B cell (primary cell): ENCODE measurements at regions not wholly inside any gene's neighbourhood (a gene's known extent, or its start where the extent isn't known, plus 50 kb on each side); places are given as distances from the start of the nearest gene placed in this dataset.

ENCODE experiments used
- ATAC-seq: fragments of 200-7000 bp; cut with Tn5 transposase; one replicate; pipeline ENCODE4 v1.10.0; 2021; ENCODE audit warnings: low read depth, mild to moderate bottlenecking, moderate number of reproducible peaks, moderate library complexity
- CTCF ChIA-PET: fragments of 350-600 bp; sonication (Branson Sonifier 250); formaldehyde crosslinking; loops from one replicate; lab custom pipeline; 2021; ENCODE audit warnings: antibody characterized with exemption, inconsistent platforms; lab: Charles Lee
- POLR2A ChIA-PET: fragments of 350-600 bp; sonication (Branson Sonifier 250); formaldehyde crosslinking; loops from one replicate; lab custom pipeline; 2021; ENCODE audit warnings: antibody characterized with exemption; lab: Charles Lee
- DNase-seq: peaks from one replicate; pipeline ENCODE4 v3.0.0; 2013
- H2AFZ ChIP-seq: 2 replicates; pipeline ENCODE4 v1.6.1; 2012; ENCODE audit warnings: mild to moderate bottlenecking, low read depth, low read length; ENCODE audit not compliant: insufficient read depth, poor library complexity, severe bottlenecking
- H3K27ac ChIP-seq, 2 donors: 1 replicate in 1 of 2; 2 replicates in 1 of 2; pipeline ENCODE4 v1.5.1; 2012 to 2013; ENCODE audit warnings: low read length in 2 of 2, mild to moderate bottlenecking in 2 of 2, moderate library complexity in 1 of 2
- H3K27me3 ChIP-seq, 4 experiments: fragments of 200-600 bp in 1 of 4; sonication (generic) in 1 of 4; replicated peaks in 1 of 4; 1 replicate in 2 of 4; 2 replicates in 2 of 4; pipeline versions ENCODE4 v1.6.1 to v1.7.0; 2013 to 2016; ENCODE audit warnings: low read length in 3 of 4, mild to moderate bottlenecking in 2 of 4, mixed read lengths in 1 of 4, moderate library complexity in 1 of 4; ENCODE audit not compliant: insufficient read depth in 4 of 4, control insufficient read depth in 3 of 4; ENCODE audit errors: control extremely low read depth in 1 of 4
- H3K36me3 ChIP-seq, 2 experiments: replicated peaks in 1 of 2; 1 replicate in 1 of 2; 2 replicates in 1 of 2; pipeline versions ENCODE4 v1.6.1 to v1.7.1; 2013; ENCODE audit warnings: low read length in 1 of 2; ENCODE audit not compliant: insufficient read depth in 2 of 2, control insufficient read depth in 1 of 2; ENCODE audit errors: control extremely low read depth in 1 of 2, extremely low read depth in 1 of 2
- H3K4me1 ChIP-seq, 2 donors: fragments of 200-600 bp in 1 of 2; sonication (generic) in 1 of 2; 1 replicate in 1 of 2; 2 replicates in 1 of 2; pipeline versions ENCODE4 v1.5.1 to v1.6.1; 2013 to 2017; ENCODE audit warnings: low read length in 2 of 2; ENCODE audit not compliant: control insufficient read depth in 2 of 2, insufficient read depth in 2 of 2
- H3K4me2 ChIP-seq: replicated peaks from 2 replicates; pipeline ENCODE3; 2012; ENCODE audit warnings: mild to moderate bottlenecking, low read depth, low read length; ENCODE audit not compliant: poor library complexity, severe bottlenecking
- H3K4me3 ChIP-seq, 5 experiments: fragments of 200-600 bp in 1 of 5; sonication (generic) in 1 of 5; 1 replicate in 3 of 5; 2 replicates in 2 of 5; pipeline versions ENCODE4 v1.5.1 to v1.7.0; 2011 to 2016; ENCODE audit warnings: low read length in 4 of 5, mild to moderate bottlenecking in 4 of 5, low read depth in 2 of 5, control low read depth in 1 of 5, moderate library complexity in 1 of 5; ENCODE audit not compliant: insufficient read depth in 1 of 5; ENCODE audit errors: control extremely low read depth in 1 of 5, extremely low read depth in 1 of 5
- H3K79me2 ChIP-seq: fragments of 200-600 bp; sonication (generic); one replicate; pipeline ENCODE4 v1.6.0; 2016; ENCODE audit warnings: low read length; ENCODE audit not compliant: control insufficient read depth, insufficient read depth
- H3K9ac ChIP-seq: fragments of 200-600 bp; sonication (generic); 2 replicates; pipeline ENCODE4 v1.6.1; 2017; ENCODE audit warnings: mild to moderate bottlenecking, low read length, moderate library complexity
- H3K9me3 ChIP-seq, 3 donors: one replicate each; pipeline versions ENCODE4 v1.6.1 to v1.7.1; 2013; ENCODE audit warnings: low read length in 2 of 3; ENCODE audit not compliant: control insufficient read depth in 2 of 3, insufficient read depth in 1 of 3; ENCODE audit errors: control extremely low read depth in 1 of 3
- H4K20me1 ChIP-seq: 2 replicates; pipeline ENCODE4 v1.6.0; 2012; ENCODE audit warnings: mild to moderate bottlenecking, low read length; ENCODE audit not compliant: insufficient read depth, control insufficient read depth, poor library complexity, severe bottlenecking
- H3K27ac Mint-ChIP-seq: one replicate; pipeline ENCODE4 v1.8.0; 2021; ENCODE audit warnings: mixed read lengths
- H3K27me3 Mint-ChIP-seq: one replicate; pipeline ENCODE4 v1.8.0; 2021; ENCODE audit warnings: mixed read lengths
- H3K4me1 Mint-ChIP-seq: one replicate; pipeline ENCODE4 v1.8.0; 2021; ENCODE audit warnings: mixed read lengths
- H3K4me3 Mint-ChIP-seq: one replicate; pipeline ENCODE4 v1.8.0; 2021; ENCODE audit warnings: mixed read lengths
- H3K9me3 Mint-ChIP-seq: one replicate; pipeline ENCODE4 v1.8.0; 2022; ENCODE audit warnings: mixed read lengths; ENCODE audit not compliant: insufficient read depth
- EZH2 ChIP-seq: IDR thresholded peaks from 2 replicates; pipeline ENCODE4 v1.6.1; 2012; ENCODE audit warnings: borderline replicate concordance, low read depth, mild to moderate bottlenecking, moderate library complexity, low read length; ENCODE audit not compliant: insufficient read depth, poor library complexity, severe bottlenecking
- WGBS: methylation state at CpG from one replicate; pipeline ENCODE4 v1.1.5; 2013; ENCODE audit warnings: missing lambda C conversion rate; ENCODE audit not compliant: insufficient coverage; 5-methylcytosine and 5-hydroxymethylcytosine counted together
- intact Hi-C: fragments of 100-400 bp; cut with micrococcal nuclease; formaldehyde crosslinking; loops from one replicate; pipeline ENCODE4 v1.10.0; 2022
- TF ChIP-seq, protein P1 (sequence below): fragments of 200-600 bp; IDR thresholded peaks from one replicate; pipeline ENCODE4 v1.8.0; 2022; ENCODE audit warnings: antibody characterized with exemption, mild to moderate bottlenecking

DNA sequence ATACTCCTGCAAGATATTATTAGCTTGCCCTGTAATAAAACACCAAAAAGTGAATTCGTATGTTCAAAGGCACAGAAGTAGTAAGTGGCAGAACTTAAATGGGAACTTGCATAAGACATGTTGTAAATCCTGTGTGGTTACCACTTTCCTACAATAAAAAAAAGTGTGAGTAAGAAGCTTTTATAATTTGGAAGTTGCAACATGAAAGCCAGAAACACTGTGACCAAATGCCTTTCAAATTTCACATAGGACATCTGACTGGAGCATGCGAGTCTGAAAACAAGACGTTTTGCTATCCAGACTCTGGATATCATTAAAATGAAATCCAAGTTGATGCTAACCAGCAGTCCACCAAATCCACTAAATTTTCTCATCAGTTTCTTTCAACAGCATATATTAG, 886.2 kb upstream of the NRXN1 start:
- ATAC-seq (no peak), DNase-seq (no peak)
- no peak for TF ChIP-seq EZH2
- TF ChIP-seq, protein P1, sequence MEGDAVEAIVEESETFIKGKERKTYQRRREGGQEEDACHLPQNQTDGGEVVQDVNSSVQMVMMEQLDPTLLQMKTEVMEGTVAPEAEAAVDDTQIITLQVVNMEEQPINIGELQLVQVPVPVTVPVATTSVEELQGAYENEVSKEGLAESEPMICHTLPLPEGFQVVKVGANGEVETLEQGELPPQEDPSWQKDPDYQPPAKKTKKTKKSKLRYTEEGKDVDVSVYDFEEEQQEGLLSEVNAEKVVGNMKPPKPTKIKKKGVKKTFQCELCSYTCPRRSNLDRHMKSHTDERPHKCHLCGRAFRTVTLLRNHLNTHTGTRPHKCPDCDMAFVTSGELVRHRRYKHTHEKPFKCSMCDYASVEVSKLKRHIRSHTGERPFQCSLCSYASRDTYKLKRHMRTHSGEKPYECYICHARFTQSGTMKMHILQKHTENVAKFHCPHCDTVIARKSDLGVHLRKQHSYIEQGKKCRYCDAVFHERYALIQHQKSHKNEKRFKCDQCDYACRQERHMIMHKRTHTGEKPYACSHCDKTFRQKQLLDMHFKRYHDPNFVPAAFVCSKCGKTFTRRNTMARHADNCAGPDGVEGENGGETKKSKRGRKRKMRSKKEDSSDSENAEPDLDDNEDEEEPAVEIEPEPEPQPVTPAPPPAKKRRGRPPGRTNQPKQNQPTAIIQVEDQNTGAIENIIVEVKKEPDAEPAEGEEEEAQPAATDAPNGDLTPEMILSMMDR = no peak
- no peaks in the 10 kb centered on the region for H3K79me2 ChIP-seq
- no peaks in the 10 kb centered on the region for H3K4me1 Mint-ChIP-seq
- no peaks in the 10 kb centered on the region for H3K27me3 ChIP-seq
- no peak overlapping the region for H3K27ac Mint-ChIP-seq
- no peak overlapping the region for H3K4me2 ChIP-seq
- no CpG with 5 or more reads among the region's 3 CpGs for WGBS
- intact Hi-C loops = no loop called here
- CTCF ChIA-PET = no interaction called here
- POLR2A ChIA-PET = no interaction called here
- H3K9me3 Mint-ChIP-seq = peaks cover 11% of the 10 kb centered on the region
- H3K4me1 ChIP-seq = no peaks in the 10 kb centered on the region
- H2AFZ ChIP-seq = no peak overlapping the region
- no peak overlapping the region for H3K4me3 ChIP-seq
- no peak overlapping the region for H3K27ac ChIP-seq
- H3K27me3 Mint-ChIP-seq = no peaks in the 10 kb centered on the region
- H3K9me3 ChIP-seq = peaks cover 0 to 1% (median under 1%) of the 10 kb centered on the region in 3 donors
- no peak overlapping the region for H3K4me3 Mint-ChIP-seq
- H3K36me3 ChIP-seq = no peaks in the 10 kb centered on the region
- H3K9ac ChIP-seq = no peak overlapping the region
- no peaks in the 10 kb centered on the region for H4K20me1 ChIP-seq

DNA sequence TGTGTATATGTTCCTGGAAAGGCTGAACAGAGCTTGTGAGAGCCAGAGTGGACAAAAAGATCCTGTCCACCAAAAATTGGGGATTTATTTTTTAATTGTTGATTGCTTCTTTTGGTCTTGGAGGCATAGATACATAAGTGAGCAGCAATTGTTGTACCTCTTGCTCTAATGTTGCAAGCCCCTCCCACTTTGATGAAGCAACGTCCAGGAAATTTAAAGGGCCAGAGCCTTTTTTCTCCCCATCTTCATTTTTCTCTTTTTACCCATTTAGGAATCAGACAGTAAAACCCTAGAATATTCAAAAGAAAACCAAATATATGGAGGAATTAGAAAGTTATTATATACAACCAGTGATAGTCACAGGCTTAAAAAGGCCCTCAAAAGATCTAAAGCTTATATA, 871.8 kb upstream of the NRXN1 start:
- Histone ChIP-seq H3K4me3 (no peak overlapping the region), H3K79me2 (no peaks in the 10 kb centered on the region), H3K4me2 (no peak overlapping the region), H3K27ac (no peak overlapping the region), H3K9ac (no peak overlapping the region), H2AFZ (no peak overlapping the region), H3K36me3 (no peaks in the 10 kb centered on the region), H4K20me1 (no peaks in the 10 kb centered on the region), H3K27me3 (no peaks in the 10 kb centered on the region), H3K9me3 (no peaks in the 10 kb centered on the region), H3K4me1 (no peaks in the 10 kb centered on the region)
- DNase-seq (no peak), ATAC-seq (no peak)
- Mint-ChIP-seq H3K4me1 (no peaks in the 10 kb centered on the region), H3K27ac (no peak overlapping the region), H3K4me3 (no peak overlapping the region), H3K27me3 (no peaks in the 10 kb centered on the region), H3K9me3 (no peaks in the 10 kb centered on the region)
- ChIA-PET CTCF (no interaction called here), POLR2A (no interaction called here)
- no CpG with 5 or more reads among the region's 1 CpG for WGBS
- TF ChIP-seq EZH2 = no peak
- TF ChIP-seq, protein P1 = no peak
- intact Hi-C loops = no loop called here
